Natural killer cell (primary cell): ENCODE measurements at regions not wholly inside any gene's neighbourhood (a gene's known extent, or its start where the extent isn't known, plus 50 kb on each side); places are given as distances from the start of the nearest gene placed in this dataset.
"Not testable (repeated sequence)": the region's sequence is repeated elsewhere in the genome, so short reads cannot be mapped to it uniquely, and the experiment has no call there.

Experiments used
- ATAC-seq, 3 donors: fragments of 150-1000 bp in 2 of 3; fragments of 200-7000 bp in 1 of 3; cut with Tn5 transposase; 1 replicate in 1 of 3; 2 replicates in 2 of 3; pipeline ENCODE4 v1.10.0; 2021; ENCODE audit warnings: mild to moderate bottlenecking in 2 of 3, moderate library complexity in 2 of 3
- DNase-seq, 2 donors: peaks; one replicate each; pipeline versions ENCODE4 v3.0.0 to v3.0.0-alpha.2; 2013 to 2021; ENCODE audit warnings: mixed read lengths in 1 of 2
- H3K27ac ChIP-seq: one replicate; pipeline ENCODE4 v1.5.1; 2013; ENCODE audit warnings: mild to moderate bottlenecking, low read length
- H3K27me3 ChIP-seq: one replicate; pipeline ENCODE4 v1.6.1; 2013; ENCODE audit warnings: low read length; ENCODE audit not compliant: control insufficient read depth, insufficient read depth
- H3K36me3 ChIP-seq: one replicate; pipeline ENCODE4 v1.6.1; 2013; ENCODE audit warnings: low read length; ENCODE audit not compliant: control insufficient read depth, insufficient read depth
- H3K4me1 ChIP-seq: one replicate; pipeline ENCODE4 v1.6.1; 2013; ENCODE audit warnings: low read length; ENCODE audit not compliant: control insufficient read depth, insufficient read depth
- H3K4me3 ChIP-seq: one replicate; pipeline ENCODE4 v1.5.1; 2013; ENCODE audit warnings: low read length
- H3K9me3 ChIP-seq: one replicate; pipeline ENCODE4 v1.6.1; 2013; ENCODE audit warnings: low read length; ENCODE audit not compliant: control insufficient read depth, insufficient read depth
- H3K27ac Mint-ChIP-seq, 2 donors: one replicate each; pipeline ENCODE4 v1.8.0; 2022; ENCODE audit warnings: mild to moderate bottlenecking in 2 of 2, mixed read lengths in 2 of 2, moderate library complexity in 1 of 2
- H3K27me3 Mint-ChIP-seq, 2 donors: one replicate each; pipeline ENCODE4 v1.8.0; 2022; ENCODE audit warnings: low read depth in 2 of 2, mixed read lengths in 2 of 2
- H3K36me3 Mint-ChIP-seq: one replicate; pipeline ENCODE4 v1.8.0; 2022; ENCODE audit warnings: mixed read lengths
- H3K4me1 Mint-ChIP-seq, 2 donors: one replicate each; pipeline ENCODE4 v1.8.0; 2022; ENCODE audit warnings: mixed read lengths in 2 of 2
- H3K4me3 Mint-ChIP-seq: one replicate; pipeline ENCODE4 v1.8.0; 2022; ENCODE audit warnings: mild to moderate bottlenecking, moderate library complexity, mixed read lengths
- H3K9me3 Mint-ChIP-seq, 2 donors: one replicate each; pipeline ENCODE4 v1.8.0; 2022; ENCODE audit warnings: mixed read lengths in 2 of 2
- CTCF ChIP-seq: fragments of 200-600 bp; IDR thresholded peaks from one replicate; pipeline ENCODE4 v1.8.0; 2022; ENCODE audit warnings: antibody characterized with exemption
- WGBS: methylation state at CpG from one replicate; pipeline ENCODE4 v1.1.7; 2013; ENCODE audit warnings: missing lambda C conversion rate; ENCODE audit not compliant: insufficient coverage; 5-methylcytosine and 5-hydroxymethylcytosine counted together
- intact Hi-C: fragments of 100-400 bp; cut with micrococcal nuclease; formaldehyde crosslinking; loops from one replicate; pipeline ENCODE4 v1.14.2; 2022

GRCh38 chr14:53220914-53221313 is 67.8 kb upstream of the DDHD1 start:
- Histone ChIP-seq H3K36me3 (no peaks in the 10 kb centered on the region), H3K9me3 (no peaks in the 10 kb centered on the region), H3K4me3 (no peak overlapping the region), H3K4me1 (peaks cover 9% of the 10 kb centered on the region), H3K27me3 (no peaks in the 10 kb centered on the region), H3K27ac (no peak overlapping the region)
- peaks cover 0 to 2% of the 10 kb centered on the region in 2 donors for H3K27me3 Mint-ChIP-seq
- WGBS: 60% methylated on average over 1 of the region's 3 CpGs
- peaks cover 2 to 13% of the 10 kb centered on the region in 2 donors for H3K9me3 Mint-ChIP-seq
- peaks cover 4 to 11% of the 10 kb centered on the region in 2 donors for H3K4me1 Mint-ChIP-seq
- TF ChIP-seq CTCF: no peak
- ATAC-seq (no peak), DNase-seq (no peak)
- no peak overlapping the region for H3K4me3 Mint-ChIP-seq
- H3K27ac Mint-ChIP-seq: no peak overlapping the region
- peaks cover 13% of the 10 kb centered on the region for H3K36me3 Mint-ChIP-seq
- intact Hi-C loops: no loop called here

- Histone ChIP-seq H3K9me3 (no peaks in the 10 kb centered on the region), H3K4me3 (peak overlapping the region; percentile 47), H3K4me1 (peaks cover 9% of the 10 kb centered on the region), H3K27me3 (no peaks in the 10 kb centered on the region), H3K27ac (no peak overlapping the region), H3K36me3 (no peaks in the 10 kb centered on the region)
- H3K36me3 Mint-ChIP-seq: no peaks in the 10 kb centered on the region
- 89% methylated on average over 1 of the region's 2 CpGs for WGBS
- ATAC-seq: no peak
- TF ChIP-seq CTCF: no peak
- intact Hi-C loops: no loop called here
- DNase-seq: peak in 1 of 2 donors; percentile 3
- no peaks in the 10 kb centered on the region for H3K27me3 Mint-ChIP-seq
- H3K9me3 Mint-ChIP-seq: no peaks in the 10 kb centered on the region
- peaks cover 4 to 10% of the 10 kb centered on the region in 2 donors for H3K4me1 Mint-ChIP-seq
- peak overlapping the region in 1 of 2 donors; percentile 21 for H3K27ac Mint-ChIP-seq
- H3K4me3 Mint-ChIP-seq: peak overlapping the region; percentile 86
Measured at GRCh38 chr14:53218161-53218560, 65.0 kb upstream of the DDHD1 start.

GRCh38 chr14:53217316-53217994 is 64.3 kb upstream of the DDHD1 start:
- no peaks in the 10 kb centered on the region for H3K36me3 ChIP-seq
- Mint-ChIP-seq H3K27me3 (no peaks in the 10 kb centered on the region), H3K36me3 (no peaks in the 10 kb centered on the region), H3K27ac (peak overlapping the region in 1 of 2 donors; percentile 21), H3K4me1 (peaks cover 4 to 10% of the 10 kb centered on the region in 2 donors), H3K4me3 (peak overlapping the region; percentile 86), H3K9me3 (no peaks in the 10 kb centered on the region)
- H3K4me3 ChIP-seq: peak overlapping the region; percentile 47
- peak; percentile 55 to 76 for DNase-seq
- 4% methylated on average over 39 of the region's 39 CpGs for WGBS
- intact Hi-C loops: no loop called here
- peak; percentile 95 to 98 (median 95) for ATAC-seq
- peak overlapping the region; percentile 25 for H3K27ac ChIP-seq
- peaks cover 9% of the 10 kb centered on the region for H3K4me1 ChIP-seq
- no peaks in the 10 kb centered on the region for H3K9me3 ChIP-seq
- H3K27me3 ChIP-seq: no peaks in the 10 kb centered on the region
- peak; percentile 45 for TF ChIP-seq CTCF

GRCh38 chr14:53216955-53217315 is 63.8 kb upstream of the DDHD1 start:
- H3K27me3 ChIP-seq, H3K9me3 Mint-ChIP-seq, H3K27ac ChIP-seq, H3K4me3 ChIP-seq, H3K36me3 ChIP-seq, H3K9me3 ChIP-seq, DNase-seq, H3K4me1 Mint-ChIP-seq, H3K4me1 ChIP-seq, H3K27me3 Mint-ChIP-seq, H3K36me3 Mint-ChIP-seq, intact Hi-C loops, ATAC-seq: not testable (repeated sequence)
- Mint-ChIP-seq H3K4me3 (peak overlapping the region; percentile 86), H3K27ac (peak overlapping the region in 1 of 2 donors; percentile 17)
- 100% methylated on average over 1 of the region's 1 CpG for WGBS

GRCh38 chr14:53216478-53216877 is 63.4 kb upstream of the DDHD1 start:
- H3K4me3 ChIP-seq, H3K36me3 ChIP-seq, H3K27ac ChIP-seq, H3K27me3 Mint-ChIP-seq, H3K4me3 Mint-ChIP-seq, H3K27ac Mint-ChIP-seq, H3K27me3 ChIP-seq, ATAC-seq, H3K9me3 ChIP-seq, H3K36me3 Mint-ChIP-seq, H3K9me3 Mint-ChIP-seq, H3K4me1 Mint-ChIP-seq, DNase-seq, intact Hi-C loops, H3K4me1 ChIP-seq: not testable (repeated sequence)
- 98% methylated on average over 11 of the region's 11 CpGs for WGBS
